B cell (primary cell): ENCODE measurements at regions not wholly inside any gene's neighbourhood (a gene's known extent, or its start where the extent isn't known, plus 50 kb on each side); places are given as distances from the start of the nearest gene placed in this dataset.

Source experiments
- ATAC-seq: fragments of 200-7000 bp; cut with Tn5 transposase; one replicate; pipeline ENCODE4 v1.10.0; 2021; ENCODE audit warnings: low read depth, mild to moderate bottlenecking, moderate number of reproducible peaks, moderate library complexity
- CTCF ChIA-PET: fragments of 350-600 bp; sonication (Branson Sonifier 250); formaldehyde crosslinking; loops from one replicate; lab custom pipeline; 2021; ENCODE audit warnings: antibody characterized with exemption, inconsistent platforms; lab: Charles Lee
- POLR2A ChIA-PET: fragments of 350-600 bp; sonication (Branson Sonifier 250); formaldehyde crosslinking; loops from one replicate; lab custom pipeline; 2021; ENCODE audit warnings: antibody characterized with exemption; lab: Charles Lee
- DNase-seq: peaks from one replicate; pipeline ENCODE4 v3.0.0; 2013
- H2AFZ ChIP-seq: 2 replicates; pipeline ENCODE4 v1.6.1; 2012; ENCODE audit warnings: mild to moderate bottlenecking, low read depth, low read length; ENCODE audit not compliant: insufficient read depth, poor library complexity, severe bottlenecking
- H3K27ac ChIP-seq, 2 donors: 1 replicate in 1 of 2; 2 replicates in 1 of 2; pipeline ENCODE4 v1.5.1; 2012 to 2013; ENCODE audit warnings: low read length in 2 of 2, mild to moderate bottlenecking in 2 of 2, moderate library complexity in 1 of 2
- H3K27me3 ChIP-seq, 4 experiments: fragments of 200-600 bp in 1 of 4; sonication (generic) in 1 of 4; replicated peaks in 1 of 4; 1 replicate in 2 of 4; 2 replicates in 2 of 4; pipeline versions ENCODE4 v1.6.1 to v1.7.0; 2013 to 2016; ENCODE audit warnings: low read length in 3 of 4, mild to moderate bottlenecking in 2 of 4, mixed read lengths in 1 of 4, moderate library complexity in 1 of 4; ENCODE audit not compliant: insufficient read depth in 4 of 4, control insufficient read depth in 3 of 4; ENCODE audit errors: control extremely low read depth in 1 of 4
- H3K36me3 ChIP-seq, 2 experiments: replicated peaks in 1 of 2; 1 replicate in 1 of 2; 2 replicates in 1 of 2; pipeline versions ENCODE4 v1.6.1 to v1.7.1; 2013; ENCODE audit warnings: low read length in 1 of 2; ENCODE audit not compliant: insufficient read depth in 2 of 2, control insufficient read depth in 1 of 2; ENCODE audit errors: control extremely low read depth in 1 of 2, extremely low read depth in 1 of 2
- H3K4me1 ChIP-seq, 2 donors: fragments of 200-600 bp in 1 of 2; sonication (generic) in 1 of 2; 1 replicate in 1 of 2; 2 replicates in 1 of 2; pipeline versions ENCODE4 v1.5.1 to v1.6.1; 2013 to 2017; ENCODE audit warnings: low read length in 2 of 2; ENCODE audit not compliant: control insufficient read depth in 2 of 2, insufficient read depth in 2 of 2
- H3K4me2 ChIP-seq: replicated peaks from 2 replicates; pipeline ENCODE3; 2012; ENCODE audit warnings: mild to moderate bottlenecking, low read depth, low read length; ENCODE audit not compliant: poor library complexity, severe bottlenecking
- H3K4me3 ChIP-seq, 5 experiments: fragments of 200-600 bp in 1 of 5; sonication (generic) in 1 of 5; 1 replicate in 3 of 5; 2 replicates in 2 of 5; pipeline versions ENCODE4 v1.5.1 to v1.7.0; 2011 to 2016; ENCODE audit warnings: low read length in 4 of 5, mild to moderate bottlenecking in 4 of 5, low read depth in 2 of 5, control low read depth in 1 of 5, moderate library complexity in 1 of 5; ENCODE audit not compliant: insufficient read depth in 1 of 5; ENCODE audit errors: control extremely low read depth in 1 of 5, extremely low read depth in 1 of 5
- H3K79me2 ChIP-seq: fragments of 200-600 bp; sonication (generic); one replicate; pipeline ENCODE4 v1.6.0; 2016; ENCODE audit warnings: low read length; ENCODE audit not compliant: control insufficient read depth, insufficient read depth
- H3K9ac ChIP-seq: fragments of 200-600 bp; sonication (generic); 2 replicates; pipeline ENCODE4 v1.6.1; 2017; ENCODE audit warnings: mild to moderate bottlenecking, low read length, moderate library complexity
- H3K9me3 ChIP-seq, 3 donors: one replicate each; pipeline versions ENCODE4 v1.6.1 to v1.7.1; 2013; ENCODE audit warnings: low read length in 2 of 3; ENCODE audit not compliant: control insufficient read depth in 2 of 3, insufficient read depth in 1 of 3; ENCODE audit errors: control extremely low read depth in 1 of 3
- H4K20me1 ChIP-seq: 2 replicates; pipeline ENCODE4 v1.6.0; 2012; ENCODE audit warnings: mild to moderate bottlenecking, low read length; ENCODE audit not compliant: insufficient read depth, control insufficient read depth, poor library complexity, severe bottlenecking
- H3K27ac Mint-ChIP-seq: one replicate; pipeline ENCODE4 v1.8.0; 2021; ENCODE audit warnings: mixed read lengths
- H3K27me3 Mint-ChIP-seq: one replicate; pipeline ENCODE4 v1.8.0; 2021; ENCODE audit warnings: mixed read lengths
- H3K4me1 Mint-ChIP-seq: one replicate; pipeline ENCODE4 v1.8.0; 2021; ENCODE audit warnings: mixed read lengths
- H3K4me3 Mint-ChIP-seq: one replicate; pipeline ENCODE4 v1.8.0; 2021; ENCODE audit warnings: mixed read lengths
- H3K9me3 Mint-ChIP-seq: one replicate; pipeline ENCODE4 v1.8.0; 2022; ENCODE audit warnings: mixed read lengths; ENCODE audit not compliant: insufficient read depth
- CTCF ChIP-seq: fragments of 200-600 bp; IDR thresholded peaks from one replicate; pipeline ENCODE4 v1.8.0; 2022; ENCODE audit warnings: antibody characterized with exemption, mild to moderate bottlenecking
- EZH2 ChIP-seq: IDR thresholded peaks from 2 replicates; pipeline ENCODE4 v1.6.1; 2012; ENCODE audit warnings: borderline replicate concordance, low read depth, mild to moderate bottlenecking, moderate library complexity, low read length; ENCODE audit not compliant: insufficient read depth, poor library complexity, severe bottlenecking
- WGBS: methylation state at CpG from one replicate; pipeline ENCODE4 v1.1.5; 2013; ENCODE audit warnings: missing lambda C conversion rate; ENCODE audit not compliant: insufficient coverage; 5-methylcytosine and 5-hydroxymethylcytosine counted together
- intact Hi-C: fragments of 100-400 bp; cut with micrococcal nuclease; formaldehyde crosslinking; loops from one replicate; pipeline ENCODE4 v1.10.0; 2022

GRCh38 chr2:228649876-228650275 is 468.4 kb upstream of the SPHKAP start:
- no peaks in the 10 kb centered on the region for H3K4me1 Mint-ChIP-seq
- H3K27ac Mint-ChIP-seq = no peak overlapping the region
- H4K20me1 ChIP-seq = no peaks in the 10 kb centered on the region
- ATAC-seq (no peak), DNase-seq (no peak)
- H3K4me3 ChIP-seq = no peak overlapping the region
- no peaks in the 10 kb centered on the region for H3K9me3 ChIP-seq
- H3K4me3 Mint-ChIP-seq = no peak overlapping the region
- H3K79me2 ChIP-seq = no peaks in the 10 kb centered on the region
- intact Hi-C loops = no loop called here
- no CpG with 5 or more reads among the region's 2 CpGs for WGBS
- TF ChIP-seq CTCF (no peak), EZH2 (no peak)
- no peak overlapping the region for H3K4me2 ChIP-seq
- ChIA-PET CTCF (no interaction called here), POLR2A (no interaction called here)
- no peak overlapping the region for H2AFZ ChIP-seq
- no peaks in the 10 kb centered on the region for H3K4me1 ChIP-seq
- no peaks in the 10 kb centered on the region for H3K36me3 ChIP-seq
- no peak overlapping the region for H3K27ac ChIP-seq
- no peak overlapping the region for H3K9ac ChIP-seq
- no peaks in the 10 kb centered on the region for H3K27me3 ChIP-seq
- H3K9me3 Mint-ChIP-seq = peaks cover 9% of the 10 kb centered on the region
- no peaks in the 10 kb centered on the region for H3K27me3 Mint-ChIP-seq

GRCh38 chr2:228649447-228649846 is 468.0 kb upstream of the SPHKAP start:
- CTCF ChIA-PET = no interaction called here
- no peak for ATAC-seq

More at GRCh38 chr2:228649447-228649846, 468.0 kb upstream of the SPHKAP start:
- no peaks in the 10 kb centered on the region for H3K9me3 ChIP-seq
- Mint-ChIP-seq H3K9me3 (peaks cover 9% of the 10 kb centered on the region), H3K27me3 (no peaks in the 10 kb centered on the region), H3K27ac (no peak overlapping the region), H3K4me3 (no peak overlapping the region), H3K4me1 (no peaks in the 10 kb centered on the region)
- POLR2A ChIA-PET = no interaction called here
- intact Hi-C loops = no loop called here
- no peak overlapping the region for H3K4me2 ChIP-seq
- no peaks in the 10 kb centered on the region for H3K36me3 ChIP-seq
- H3K4me3 ChIP-seq = no peak overlapping the region
- H2AFZ ChIP-seq = no peak overlapping the region
- H3K9ac ChIP-seq = no peak overlapping the region
- H4K20me1 ChIP-seq = no peaks in the 10 kb centered on the region
- DNase-seq = no peak
- H3K4me1 ChIP-seq = no peaks in the 10 kb centered on the region
- 100% methylated on average over 1 of the region's 2 CpGs for WGBS
- H3K79me2 ChIP-seq = no peaks in the 10 kb centered on the region
- TF ChIP-seq EZH2 (no peak), CTCF (no peak)
- no peak overlapping the region for H3K27ac ChIP-seq
- H3K27me3 ChIP-seq = no peaks in the 10 kb centered on the region
